Adrenal gland (tissue), 9 donors: ENCODE measurements at regions not wholly inside any gene's neighbourhood (a gene's known extent, or its start where the extent isn't known, plus 50 kb on each side); places are given as distances from the start of the nearest gene placed in this dataset.
"Not testable (repeated sequence)": the region's sequence is repeated elsewhere in the genome, so short reads cannot be mapped to it uniquely, and the experiment has no call there.

Experiments
- DNase-seq, 7 donors: peaks; one replicate each; pipeline ENCODE4 v3.0.0-alpha.2; 2019 to 2020
- H3K27ac ChIP-seq, 5 donors: fragments of 200-600 bp; sonication (generic) in 4 of 5; 1 replicate in 3 of 5; 2 replicates in 2 of 5; pipeline versions ENCODE4 v1.5.1 to v1.8.0; 2016 to 2020; ENCODE audit warnings: mild to moderate bottlenecking in 1 of 5
- H3K27me3 ChIP-seq: fragments of 200-600 bp; 2 replicates; pipeline ENCODE4 v1.8.0; 2021
- H3K36me3 ChIP-seq, 2 donors: fragments of 200-600 bp; replicated peaks in 1 of 2; 1 replicate in 1 of 2; 2 replicates in 1 of 2; pipeline versions ENCODE4 v1.5.1 to v1.8.0; 2018 to 2022
- H3K4me1 ChIP-seq, 2 donors: fragments of 200-600 bp; replicated peaks in 1 of 2; 1 replicate in 1 of 2; 2 replicates in 1 of 2; pipeline versions ENCODE4 v1.5.1 to v1.8.0; 2018 to 2021
- H3K4me3 ChIP-seq, 4 donors: fragments of 200-600 bp; sonication (generic) in 3 of 4; one replicate each; pipeline ENCODE4 v1.5.1; 2016 to 2018
- H3K9me3 ChIP-seq, 3 donors: fragments of 200-600 bp; sonication (generic) in 1 of 3; replicated peaks in 1 of 3; 1 replicate in 2 of 3; 2 replicates in 1 of 3; pipeline versions ENCODE4 v1.5.1 to v1.8.0; 2016 to 2021
- POLR2A ChIP-seq, 2 donors: fragments of 450-650 bp; IDR thresholded peaks; one replicate each; pipeline ENCODE4 v1.6.1; 2017; ENCODE audit warnings: antibody characterized with exemption in 2 of 2, mild to moderate bottlenecking in 2 of 2, moderate library complexity in 1 of 2
- WGBS, 4 donors: extraction: QIAGEN DNeasy Blood & Tissue Kit in 2 of 4; methylation state at CpG; one replicate each; pipeline versions ENCODE4 v1.1.5 to v1.1.7; 2013 to 2017; 5-methylcytosine and 5-hydroxymethylcytosine counted together
- intact Hi-C, 2 donors: fragments of 100-400 bp; cut with DNase I; formaldehyde crosslinking; loops; one replicate each; pipeline versions ENCODE4 v1.14.1 to v1.15.0; 2022 to 2023
- TF ChIP-seq, protein P1 (sequence below), 6 experiments: fragments of 450-650 bp in 4 of 6; fragments of 200-600 bp in 2 of 6; sonication (generic) in 1 of 6; IDR thresholded peaks; 1 replicate in 5 of 6; 2 replicates in 1 of 6; pipeline versions ENCODE4 v1.5.1 to v1.8.0; 2016 to 2021; ENCODE audit warnings: antibody characterized with exemption in 6 of 6, mild to moderate bottlenecking in 2 of 6, moderate library complexity in 1 of 6
- donor health status: healthy with polysubstance abuse.
- donor health status: Bipolar disorder and iron deficiency.
- donor health status: DM: yes; HTN: yes; CAD: no.
- donor health status: DM: no; HTN: no; CAD: no.
- donor health status: DM: no; HTN: no; CAD: no.

DNA sequence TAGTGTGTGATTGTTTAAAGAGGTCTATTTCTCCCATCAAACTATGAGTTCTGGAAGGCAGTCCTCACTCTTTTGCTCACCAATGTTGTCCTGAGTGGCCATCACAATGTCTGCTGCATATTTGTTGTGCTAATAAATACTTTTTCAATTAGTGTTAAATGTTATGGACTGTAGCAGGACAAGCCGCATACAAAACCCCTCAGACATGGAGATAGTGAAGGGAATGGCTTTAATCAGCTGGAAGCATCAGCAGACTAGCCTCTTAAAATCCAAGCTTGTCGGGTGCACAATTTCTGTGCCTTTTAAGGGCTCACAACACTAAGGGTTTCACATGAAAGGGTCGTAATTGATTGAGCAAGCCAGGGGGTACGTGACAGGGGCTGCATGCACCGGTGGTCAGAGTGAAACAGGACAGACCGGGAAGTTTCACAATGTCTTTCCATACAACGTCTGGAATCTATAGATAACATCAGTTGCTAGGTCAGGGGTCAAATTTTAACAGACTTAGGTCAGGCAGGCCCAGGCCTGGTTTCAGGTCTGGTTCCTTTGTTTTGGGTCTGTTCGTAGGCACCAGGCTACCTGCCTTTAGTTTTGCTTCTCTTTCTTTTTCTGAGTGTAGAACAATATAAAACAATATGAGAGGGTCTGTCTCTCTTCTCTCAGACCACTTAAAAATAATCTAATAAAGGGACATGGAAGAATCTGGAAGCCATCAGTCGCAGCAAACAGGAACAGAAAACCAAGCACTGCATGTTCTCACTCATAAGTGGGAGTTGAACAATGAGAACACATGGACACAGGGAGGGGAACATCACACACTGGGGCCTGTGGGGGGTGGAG, 327.6 kb upstream of the HTR1E start:
- Histone ChIP-seq H3K27ac (no peak overlapping the region), H3K36me3 (no peaks in the 10 kb centered on the region), H3K4me3 (no peak overlapping the region), H3K4me1 (no peaks in the 10 kb centered on the region), H3K27me3 (no peaks in the 10 kb centered on the region), H3K9me3 (no peaks in the 10 kb centered on the region)
- intact Hi-C loops, result no loop called here
- WGBS, 4 donors, result 47 to 60% (median 53%) methylated on average over 9 of the region's 9 CpGs
- TF ChIP-seq, protein P1, sequence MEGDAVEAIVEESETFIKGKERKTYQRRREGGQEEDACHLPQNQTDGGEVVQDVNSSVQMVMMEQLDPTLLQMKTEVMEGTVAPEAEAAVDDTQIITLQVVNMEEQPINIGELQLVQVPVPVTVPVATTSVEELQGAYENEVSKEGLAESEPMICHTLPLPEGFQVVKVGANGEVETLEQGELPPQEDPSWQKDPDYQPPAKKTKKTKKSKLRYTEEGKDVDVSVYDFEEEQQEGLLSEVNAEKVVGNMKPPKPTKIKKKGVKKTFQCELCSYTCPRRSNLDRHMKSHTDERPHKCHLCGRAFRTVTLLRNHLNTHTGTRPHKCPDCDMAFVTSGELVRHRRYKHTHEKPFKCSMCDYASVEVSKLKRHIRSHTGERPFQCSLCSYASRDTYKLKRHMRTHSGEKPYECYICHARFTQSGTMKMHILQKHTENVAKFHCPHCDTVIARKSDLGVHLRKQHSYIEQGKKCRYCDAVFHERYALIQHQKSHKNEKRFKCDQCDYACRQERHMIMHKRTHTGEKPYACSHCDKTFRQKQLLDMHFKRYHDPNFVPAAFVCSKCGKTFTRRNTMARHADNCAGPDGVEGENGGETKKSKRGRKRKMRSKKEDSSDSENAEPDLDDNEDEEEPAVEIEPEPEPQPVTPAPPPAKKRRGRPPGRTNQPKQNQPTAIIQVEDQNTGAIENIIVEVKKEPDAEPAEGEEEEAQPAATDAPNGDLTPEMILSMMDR (IDR thresholded peaks at IDR 0.05), result no peak
- no peak for TF ChIP-seq POLR2A (IDR thresholded peaks at IDR 0.05)
- no peak for DNase-seq

DNA sequence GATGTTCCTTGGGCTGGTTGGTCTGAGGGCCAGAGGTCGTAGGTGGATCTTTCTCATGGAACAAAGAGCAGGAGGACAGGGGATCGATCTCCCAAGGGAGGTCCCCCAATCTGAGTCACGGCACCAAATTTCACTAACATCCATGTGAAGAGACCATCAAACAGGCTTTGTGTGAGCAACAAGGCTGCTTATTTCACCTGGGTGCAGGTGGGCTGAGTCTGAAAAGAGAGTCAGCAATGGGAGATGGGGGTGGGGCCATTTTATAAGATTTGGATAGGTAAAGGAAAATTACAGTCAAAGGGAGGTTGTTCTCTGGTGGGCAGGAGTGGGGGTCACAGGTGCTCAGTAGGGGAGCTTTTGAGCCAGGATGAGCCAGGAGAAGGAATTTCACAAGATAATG, 334.0 kb upstream of the HTR1E start:
- H3K4me1 ChIP-seq, H3K36me3 ChIP-seq, H3K4me3 ChIP-seq, H3K27ac ChIP-seq, H3K9me3 ChIP-seq, DNase-seq, H3K27me3 ChIP-seq, intact Hi-C loops: not testable (repeated sequence)
- WGBS, 4 donors, result 57 to 87% (median 69%) methylated on average over 3 of the region's 3 CpGs

DNA sequence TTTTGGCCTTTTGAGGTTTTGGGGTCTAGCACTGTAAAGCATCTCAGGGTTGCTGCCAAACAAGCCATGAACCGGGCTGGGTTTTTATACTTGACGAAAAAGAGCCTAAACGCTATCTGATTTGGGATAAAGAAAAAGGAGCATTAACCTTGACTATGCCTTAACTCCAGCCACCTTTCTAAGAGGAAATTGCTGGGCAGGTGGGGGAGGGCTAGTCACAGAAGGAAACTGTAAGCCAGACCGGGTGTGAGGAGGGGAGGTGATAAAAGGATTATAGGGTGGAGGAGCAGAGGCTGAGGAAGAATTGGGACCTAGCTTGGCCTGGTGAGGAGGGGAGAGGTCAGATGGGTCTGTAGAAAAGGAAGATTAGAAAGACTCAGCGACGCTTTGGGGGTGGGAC, 335.2 kb upstream of the HTR1E start:
- DNase-seq, H3K27me3 ChIP-seq, H3K4me3 ChIP-seq, H3K27ac ChIP-seq, H3K4me1 ChIP-seq, H3K36me3 ChIP-seq, H3K9me3 ChIP-seq, intact Hi-C loops: not testable (repeated sequence)
- WGBS, 4 donors, result 59 to 71% (median 63%) methylated on average over 6 of the region's 6 CpGs

DNA sequence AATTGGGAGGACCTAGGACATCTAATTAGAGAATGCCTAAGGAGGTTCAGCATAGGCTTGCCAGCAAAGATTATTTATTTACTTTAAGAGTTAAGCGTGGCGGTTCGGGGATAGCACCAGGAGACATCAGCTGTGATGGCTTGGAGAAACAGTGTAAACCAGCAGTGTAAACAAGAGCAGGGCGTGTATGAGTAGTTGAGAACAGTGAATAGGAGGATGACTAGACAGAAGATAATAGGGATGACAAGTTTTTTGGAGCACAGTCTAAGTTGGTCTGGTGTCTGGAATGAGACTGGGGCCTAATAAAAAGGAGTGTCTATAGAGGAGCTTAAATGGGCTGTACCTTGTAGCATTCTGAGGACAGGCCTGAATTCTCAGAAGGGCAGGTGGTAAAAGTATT, 338.4 kb upstream of the HTR1E start:
- intact Hi-C loops, DNase-seq, H3K36me3 ChIP-seq, H3K27ac ChIP-seq, H3K4me3 ChIP-seq, H3K27me3 ChIP-seq, H3K9me3 ChIP-seq, H3K4me1 ChIP-seq: not testable (repeated sequence)
- WGBS, 4 donors, result 72 to 86% (median 83%) methylated on average over 4 of the region's 4 CpGs

DNA sequence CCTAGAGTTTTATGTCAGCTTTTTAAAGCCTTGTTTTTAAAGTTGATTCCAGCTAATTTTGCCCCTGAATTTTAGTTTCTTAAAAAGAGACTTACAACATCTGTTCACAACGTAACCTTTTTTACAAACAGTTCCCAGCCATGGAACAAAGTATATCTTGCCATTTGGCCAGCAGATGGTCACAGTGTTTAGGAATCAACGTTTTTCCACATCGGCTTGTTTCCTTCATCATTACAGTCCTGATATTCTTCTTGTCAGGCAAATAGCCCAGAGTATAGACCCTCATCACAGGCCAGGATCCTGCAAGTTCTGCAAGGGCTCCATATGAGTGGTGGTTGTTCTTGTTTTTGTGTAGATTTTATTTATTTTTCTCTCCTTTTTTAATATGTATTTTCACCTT, 341.7 kb upstream of the HTR1E start:
- Histone ChIP-seq H3K36me3 (no peaks in the 10 kb centered on the region), H3K9me3 (no peaks in the 10 kb centered on the region), H3K27me3 (no peaks in the 10 kb centered on the region), H3K4me1 (no peaks in the 10 kb centered on the region), H3K4me3 (no peak overlapping the region), H3K27ac (no peak overlapping the region)
- 26 to 52% (median 42%) methylated on average over 3 of the region's 3 CpGs for WGBS, 4 donors
- intact Hi-C loops, result no loop called here
- no peak for TF ChIP-seq POLR2A (IDR thresholded peaks at IDR 0.05)
- TF ChIP-seq, protein P1 (IDR thresholded peaks at IDR 0.05), result no peak
- DNase-seq, result no peak

DNA sequence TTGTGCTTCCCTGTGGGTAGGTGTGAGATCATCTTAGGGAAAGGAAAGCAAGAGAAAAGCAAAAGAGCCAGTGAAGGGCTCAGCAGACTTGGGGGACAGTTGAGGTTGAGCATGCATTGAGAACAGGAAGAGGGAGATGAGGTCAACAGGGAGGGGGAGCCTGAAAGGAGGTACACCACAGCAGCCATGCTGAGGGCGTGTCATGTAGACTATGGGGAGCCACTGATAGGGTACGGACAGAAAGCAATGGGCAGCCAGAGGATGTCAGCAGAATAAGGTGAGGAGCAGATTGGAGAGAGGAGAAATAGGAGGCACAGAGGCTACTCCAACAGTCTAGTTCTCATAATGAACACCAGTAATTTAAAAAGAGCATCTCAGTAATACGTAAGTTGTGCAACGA, 351.1 kb upstream of the HTR1E start:
- H3K9me3 ChIP-seq, result peaks cover 0 to 8% (median 5%) of the 10 kb centered on the region in 3 donors
- H3K36me3 ChIP-seq, result no peaks in the 10 kb centered on the region
- no peak for DNase-seq
- no peaks in the 10 kb centered on the region for H3K4me1 ChIP-seq
- H3K4me3 ChIP-seq, result no peak overlapping the region
- H3K27me3 ChIP-seq, result no peaks in the 10 kb centered on the region
- intact Hi-C loops, result no loop called here
- no peak overlapping the region for H3K27ac ChIP-seq
- 88 to 93% (median 92%) methylated on average over 4 of the region's 4 CpGs for WGBS, 4 donors
- TF ChIP-seq, protein P1 (IDR thresholded peaks at IDR 0.05), result no peak
- no peak for TF ChIP-seq POLR2A (IDR thresholded peaks at IDR 0.05)
